ENCODE measurements at regions not wholly inside any gene's neighbourhood (a gene's known extent, or its start where the extent isn't known, plus 50 kb on each side); places are given as distances from the start of the nearest gene placed in this dataset.

- TF ChIP-seq, protein P1, sequence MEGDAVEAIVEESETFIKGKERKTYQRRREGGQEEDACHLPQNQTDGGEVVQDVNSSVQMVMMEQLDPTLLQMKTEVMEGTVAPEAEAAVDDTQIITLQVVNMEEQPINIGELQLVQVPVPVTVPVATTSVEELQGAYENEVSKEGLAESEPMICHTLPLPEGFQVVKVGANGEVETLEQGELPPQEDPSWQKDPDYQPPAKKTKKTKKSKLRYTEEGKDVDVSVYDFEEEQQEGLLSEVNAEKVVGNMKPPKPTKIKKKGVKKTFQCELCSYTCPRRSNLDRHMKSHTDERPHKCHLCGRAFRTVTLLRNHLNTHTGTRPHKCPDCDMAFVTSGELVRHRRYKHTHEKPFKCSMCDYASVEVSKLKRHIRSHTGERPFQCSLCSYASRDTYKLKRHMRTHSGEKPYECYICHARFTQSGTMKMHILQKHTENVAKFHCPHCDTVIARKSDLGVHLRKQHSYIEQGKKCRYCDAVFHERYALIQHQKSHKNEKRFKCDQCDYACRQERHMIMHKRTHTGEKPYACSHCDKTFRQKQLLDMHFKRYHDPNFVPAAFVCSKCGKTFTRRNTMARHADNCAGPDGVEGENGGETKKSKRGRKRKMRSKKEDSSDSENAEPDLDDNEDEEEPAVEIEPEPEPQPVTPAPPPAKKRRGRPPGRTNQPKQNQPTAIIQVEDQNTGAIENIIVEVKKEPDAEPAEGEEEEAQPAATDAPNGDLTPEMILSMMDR (conservative IDR thresholded peaks at IDR 0.05; ENCODE audit: low read depth, low read length): no peak
- DNase-seq (ENCODE audit: low read depth): no peak
Observed at GRCh38 chr11:95345651-95346050, 114.6 kb upstream of the SESN3 start.

GRCh38 chr11:95344932-95345642 is 114.1 kb upstream of the SESN3 start:
- H3K4me3 ChIP-seq (ENCODE audit: low read depth, low read length): no peak overlapping the region
- TF ChIP-seq, protein P1 (conservative IDR thresholded peaks at IDR 0.05; ENCODE audit: low read depth, low read length): no peak
- no peak for DNase-seq (ENCODE audit: low read depth)

More at GRCh38 chr11:95345651-95346050, 114.6 kb upstream of the SESN3 start:
- no peak overlapping the region for H3K4me3 ChIP-seq (ENCODE audit: low read depth, low read length)

GRCh38 chr11:95341221-95341620 is 110.2 kb upstream of the SESN3 start:
- no peak overlapping the region for H3K4me3 ChIP-seq (ENCODE audit: low read depth, low read length)
- TF ChIP-seq, protein P1 (conservative IDR thresholded peaks at IDR 0.05; ENCODE audit: low read depth, low read length): no peak
- no peak for DNase-seq (ENCODE audit: low read depth)

DNA sequence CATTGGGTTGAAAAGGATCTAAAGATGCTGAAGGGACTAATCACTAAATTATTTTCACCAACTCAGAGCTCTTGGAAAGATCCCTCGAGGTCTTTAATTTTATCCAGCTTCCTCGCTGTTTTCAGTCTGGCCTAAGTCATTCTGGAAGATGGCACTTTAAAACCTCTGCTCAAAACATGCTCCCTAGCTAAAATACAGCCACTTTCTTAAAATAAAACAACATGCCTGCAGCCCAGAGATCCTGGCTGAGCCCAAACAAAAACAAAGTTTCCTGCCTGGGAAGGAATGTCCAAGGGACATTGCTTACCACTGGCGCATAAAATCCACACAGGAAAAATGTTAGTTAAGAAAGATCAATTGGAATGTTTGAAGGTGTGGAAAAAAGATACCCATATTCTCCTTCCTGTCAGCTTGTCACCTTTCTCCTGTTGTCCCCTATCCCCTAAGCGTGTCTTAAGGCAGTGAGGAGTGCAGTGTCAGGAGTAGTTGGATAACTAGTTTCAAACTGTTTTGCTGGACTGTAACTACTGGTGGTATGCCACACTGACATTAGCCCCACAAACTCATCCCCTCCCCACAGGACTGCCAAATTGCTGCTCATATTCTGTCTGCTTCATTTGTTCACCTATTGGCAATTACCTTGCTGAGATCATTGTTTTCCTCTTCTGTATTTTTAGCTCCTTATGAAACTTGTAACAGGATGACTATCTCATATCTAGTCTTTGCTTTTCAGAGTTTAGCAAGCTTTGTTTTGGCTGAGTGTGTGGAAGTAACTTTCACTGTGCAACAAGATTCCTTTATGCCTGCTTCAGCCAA is 108.3 kb upstream of the SESN3 start:
- DNase-seq (ENCODE audit: low read depth): no peak
- TF ChIP-seq, protein P1 (conservative IDR thresholded peaks at IDR 0.05; ENCODE audit: low read depth, low read length): no peak
- no peak overlapping the region for H3K4me3 ChIP-seq (ENCODE audit: low read depth, low read length)

- DNase-seq (ENCODE audit: low read depth): no peak
- TF ChIP-seq, protein P1 (conservative IDR thresholded peaks at IDR 0.05; ENCODE audit: low read depth, low read length): no peak
- H3K4me3 ChIP-seq (ENCODE audit: low read depth, low read length): no peak overlapping the region
Observed at GRCh38 chr11:95338430-95338991, 107.5 kb upstream of the SESN3 start.

DNA sequence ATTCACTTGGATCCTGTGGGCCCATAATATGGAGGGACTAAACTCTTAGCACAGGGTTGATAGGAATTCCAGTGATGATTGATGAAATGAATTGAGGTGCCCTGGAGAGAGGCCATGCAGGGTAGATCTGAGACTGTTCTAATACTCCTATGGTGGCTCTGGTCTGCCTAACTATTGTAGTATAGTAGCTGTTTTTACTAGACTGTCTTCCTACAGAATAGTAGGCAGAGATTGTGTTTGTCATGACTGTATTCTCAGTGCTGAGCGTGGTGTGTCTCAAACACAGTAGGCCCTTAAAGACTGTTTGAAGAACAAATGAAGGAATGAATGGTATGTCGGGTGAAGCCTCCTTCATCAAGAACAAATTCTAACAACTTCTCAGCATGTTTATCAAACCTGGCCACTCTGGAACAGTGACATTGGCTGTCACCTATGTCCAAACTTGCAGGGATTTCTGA is 107.0 kb upstream of the SESN3 start:
- DNase-seq (ENCODE audit: low read depth): no peak
- H3K4me3 ChIP-seq (ENCODE audit: low read depth, low read length): no peak overlapping the region
- TF ChIP-seq, protein P1 (conservative IDR thresholded peaks at IDR 0.05; ENCODE audit: low read depth, low read length): no peak

Data from epithelial cell of proximal tubule (primary cell).